Kidney glomerular epithelial cell (primary cell): ENCODE measurements at regions not wholly inside any gene's neighbourhood (a gene's known extent, or its start where the extent isn't known, plus 50 kb on each side); places are given as distances from the start of the nearest gene placed in this dataset.

Source experiments
- DNase-seq: peaks from one replicate; lab custom pipeline; 2025; lab: John Stamatoyannopoulos, UW

GRCh38 chr18:56173542-56174220 is 464.7 kb downstream of the TXNL1 start:
- no peak for DNase-seq

- DNase-seq, result no peak
Measured at GRCh38 chr18:56172527-56172926, 465.9 kb downstream of the TXNL1 start.

GRCh38 chr18:56171848-56172247 is 466.5 kb downstream of the TXNL1 start:
- no peak for DNase-seq

- DNase-seq, result peak; percentile 43
Measured at GRCh38 chr18:56168049-56168781, 470.2 kb downstream of the TXNL1 start.

GRCh38 chr18:56167366-56167765 is 471.0 kb downstream of the TXNL1 start:
- DNase-seq, result no peak

GRCh38 chr18:56166914-56167313 is 471.5 kb downstream of the TXNL1 start:
- DNase-seq, result no peak

GRCh38 chr18:56165601-56166355 is 472.6 kb downstream of the TXNL1 start:
- DNase-seq, result no peak

GRCh38 chr18:56162311-56163265 is 475.8 kb downstream of the TXNL1 start:
- DNase-seq, result no peak

GRCh38 chr18:56161566-56162260 is 476.7 kb downstream of the TXNL1 start:
- DNase-seq, result no peak

GRCh38 chr18:56158676-56159075 is 479.7 kb downstream of the TXNL1 start:
- DNase-seq, result no peak

- DNase-seq, result no peak
Measured at GRCh38 chr18:56157541-56157940, 480.9 kb downstream of the TXNL1 start.

GRCh38 chr18:56152551-56153310 is 485.7 kb downstream of the TXNL1 start:
- DNase-seq, result no peak

GRCh38 chr18:56148373-56148772 is 490.0 kb downstream of the TXNL1 start:
- DNase-seq, result peak; percentile 32

GRCh38 chr18:56146565-56146964 is 491.8 kb downstream of the TXNL1 start:
- no peak for DNase-seq

GRCh38 chr18:56142001-56142400 is 496.4 kb downstream of the TXNL1 start:
- DNase-seq, result no peak

GRCh38 chr18:56139792-56140254 is 498.6 kb downstream of the TXNL1 start:
- DNase-seq, result no peak

GRCh38 chr18:56139372-56139771 is 499.0 kb downstream of the TXNL1 start:
- DNase-seq, result no peak

- DNase-seq, result no peak
Measured at GRCh38 chr18:56136105-56136504, 502.3 kb downstream of the TXNL1 start.

- no peak for DNase-seq
Measured at GRCh38 chr18:56130481-56130880, 507.9 kb downstream of the TXNL1 start.

GRCh38 chr18:56128153-56128791 is 510.1 kb downstream of the TXNL1 start:
- DNase-seq, result no peak
